H1 (cell line): ENCODE measurements at regions not wholly inside any gene's neighbourhood (a gene's known extent, or its start where the extent isn't known, plus 50 kb on each side); places are given as distances from the start of the nearest gene placed in this dataset.

ENCODE experiments used
- CTCF ChIA-PET: fragments of 300-600 bp; sonication (Branson Sonifier 250); formaldehyde crosslinking; loops from one replicate; lab custom pipeline; 2021; ENCODE audit not compliant: partially characterized antibody; lab: Charles Lee
- POLR2A ChIA-PET: fragments of 300-600 bp; sonication (Branson Sonifier 250); formaldehyde crosslinking; loops from one replicate; lab custom pipeline; 2021; ENCODE audit warnings: inconsistent platforms; ENCODE audit not compliant: partially characterized antibody; lab: Charles Lee
- DNase-seq, 2 experiments: peaks; one replicate each; pipeline versions ENCODE4 v3.0.0 to v3.0.0-alpha.2; 2010 to 2022; ENCODE audit warnings: low spot score in 2 of 2, low read depth in 1 of 2, mixed read lengths in 1 of 2
- FAIRE-seq: peaks from 2 replicates; lab custom pipeline; 2011; peaks lifted over from hg19 to GRCh38; lab: Jason Lieb, UNC
- H2AFZ ChIP-seq: 2 replicates; pipeline ENCODE4 v1.8.1; 2012; ENCODE audit warnings: low read length, inconsistent platforms
- H2AK5ac ChIP-seq: 2 replicates; pipeline ENCODE4 v1.6.1; 2013; ENCODE audit warnings: low read depth, low read length
- H2BK120ac ChIP-seq: replicated peaks from 2 replicates; pipeline ENCODE3; 2013; ENCODE audit warnings: low read depth, low read length, inconsistent platforms
- H2BK12ac ChIP-seq: 2 replicates; pipeline ENCODE4 v1.6.1; 2013; ENCODE audit warnings: low read depth, low read length
- H2BK15ac ChIP-seq: 2 replicates; pipeline ENCODE4 v1.6.1; 2013; ENCODE audit warnings: low read length
- H2BK20ac ChIP-seq: 2 replicates; pipeline ENCODE4 v1.6.1; 2013; ENCODE audit warnings: low read length
- H2BK5ac ChIP-seq: 2 replicates; pipeline ENCODE4 v1.6.1; 2013; ENCODE audit warnings: low read depth, low read length
- H3K14ac ChIP-seq: 2 replicates; pipeline ENCODE4 v1.6.1; 2013; ENCODE audit warnings: inconsistent platforms; ENCODE audit not compliant: insufficient read length
- H3K18ac ChIP-seq: 2 replicates; pipeline ENCODE4 v1.6.1; 2013; ENCODE audit warnings: low read length; ENCODE audit errors: extremely low read depth
- H3K23ac ChIP-seq: 2 replicates; pipeline ENCODE4 v1.6.1; 2013; ENCODE audit warnings: inconsistent platforms; ENCODE audit not compliant: insufficient read length
- H3K23me2 ChIP-seq: 2 replicates; pipeline ENCODE4 v1.6.1; 2013; ENCODE audit warnings: low read depth, low read length
- H3K27ac ChIP-seq: 2 replicates; pipeline ENCODE4 v1.6.1; 2011; ENCODE audit warnings: low read depth, low read length, inconsistent platforms
- H3K27me3 ChIP-seq, 4 experiments: replicated peaks in 1 of 4; 1 replicate in 1 of 4; 2 replicates in 3 of 4; pipeline versions ENCODE4 v1.6.1 to v1.8.1; 2011 to 2013; ENCODE audit warnings: low read length in 3 of 4, mild to moderate bottlenecking in 3 of 4, inconsistent platforms in 2 of 4, mixed read lengths in 2 of 4, moderate library complexity in 1 of 4; ENCODE audit not compliant: control insufficient read depth in 3 of 4, insufficient read depth in 3 of 4; ENCODE audit errors: extremely low read depth in 1 of 4
- H3K36me3 ChIP-seq, 4 experiments: 2 replicates each; pipeline versions ENCODE4 v1.6.1 to v1.8.1; 2011 to 2013; ENCODE audit warnings: mild to moderate bottlenecking in 4 of 4, low read length in 3 of 4, moderate library complexity in 2 of 4, control low read depth in 1 of 4, inconsistent platforms in 1 of 4; ENCODE audit not compliant: insufficient read depth in 4 of 4, control insufficient read depth in 2 of 4
- H3K4ac ChIP-seq: replicated peaks from 2 replicates; pipeline ENCODE3; 2013; ENCODE audit warnings: low read length, low read depth, mixed read lengths, inconsistent platforms; ENCODE audit not compliant: insufficient read length
- H3K4me1 ChIP-seq, 4 experiments: replicated peaks in 1 of 4; 1 replicate in 1 of 4; 2 replicates in 3 of 4; pipeline versions ENCODE4 v1.6.1 to v1.8.1; 2011 to 2013; ENCODE audit warnings: low read length in 3 of 4, inconsistent platforms in 2 of 4, mixed read lengths in 1 of 4; ENCODE audit not compliant: insufficient read depth in 4 of 4, control insufficient read depth in 3 of 4
- H3K4me2 ChIP-seq, 2 experiments: 2 replicates each; pipeline versions ENCODE4 v1.6.1 to v1.8.1; 2011 to 2013; ENCODE audit warnings: low read depth in 2 of 2, low read length in 2 of 2, control low read depth in 1 of 2, inconsistent platforms in 1 of 2, mild to moderate bottlenecking in 1 of 2; ENCODE audit not compliant: insufficient read depth in 1 of 2
- H3K4me3 ChIP-seq, 4 experiments: fragments of 200-600, 300-600 bp in 1 of 4; sonication (generic), shearing (Covaris generic), sonication (Bioruptor Twin) in 1 of 4; 2 replicates each; pipeline versions ENCODE4 v1.5.1 to v1.8.1; 2011 to 2016; ENCODE audit warnings: low read length in 4 of 4, low read depth in 3 of 4, control low read depth in 2 of 4, inconsistent platforms in 2 of 4, mild to moderate bottlenecking in 2 of 4, mixed read lengths in 1 of 4, moderate library complexity in 1 of 4; ENCODE audit not compliant: insufficient read depth in 2 of 4; ENCODE audit errors: extremely low read depth in 1 of 4
- H3K56ac ChIP-seq: replicated peaks from 2 replicates; pipeline ENCODE3; 2013; ENCODE audit warnings: low read depth, mild to moderate bottlenecking, mixed read lengths, low read length, inconsistent platforms; ENCODE audit not compliant: insufficient read length
- H3K79me1 ChIP-seq: 2 replicates; pipeline ENCODE4 v1.6.1; 2013; ENCODE audit warnings: low read depth, low read length, control low read depth
- H3K79me2 ChIP-seq, 2 experiments: 2 replicates each; pipeline versions ENCODE4 v1.6.1 to v1.8.1; 2012 to 2013; ENCODE audit warnings: low read length in 2 of 2, mild to moderate bottlenecking in 2 of 2, inconsistent platforms in 1 of 2; ENCODE audit not compliant: insufficient read depth in 2 of 2, control insufficient read depth in 1 of 2
- H3K9ac ChIP-seq, 4 experiments: replicated peaks in 1 of 4; 1 replicate in 1 of 4; 2 replicates in 3 of 4; pipeline versions ENCODE4 v1.6.1 to v1.8.1; 2011 to 2013; ENCODE audit warnings: low read depth in 3 of 4, low read length in 3 of 4, control low read depth in 2 of 4, mild to moderate bottlenecking in 2 of 4, moderate library complexity in 2 of 4, inconsistent platforms in 1 of 4; ENCODE audit errors: extremely low read depth in 1 of 4
- H3K9me3 ChIP-seq, 2 experiments: 2 replicates each; pipeline versions ENCODE4 v1.6.1 to v1.8.1; 2012 to 2013; ENCODE audit warnings: mild to moderate bottlenecking in 2 of 2, moderate library complexity in 2 of 2, control low read depth in 1 of 2, inconsistent platforms in 1 of 2, low read depth in 1 of 2, low read length in 1 of 2, mixed read lengths in 1 of 2; ENCODE audit not compliant: insufficient read depth in 2 of 2
- H4K20me1 ChIP-seq, 2 experiments: replicated peaks in 1 of 2; 2 replicates each; pipeline versions ENCODE3 to v1.8.1; 2011 to 2013; ENCODE audit warnings: inconsistent platforms in 2 of 2, low read length in 2 of 2, mild to moderate bottlenecking in 1 of 2; ENCODE audit not compliant: insufficient read depth in 2 of 2, control insufficient read depth in 1 of 2
- H4K5ac ChIP-seq: 2 replicates; pipeline ENCODE4 v1.6.1; 2013; ENCODE audit warnings: low read length, low read depth, mixed read lengths, inconsistent platforms; ENCODE audit not compliant: insufficient read length
- H4K8ac ChIP-seq: 2 replicates; pipeline ENCODE4 v1.8.0; 2013; ENCODE audit warnings: mild to moderate bottlenecking, moderate library complexity, low read length, inconsistent platforms; ENCODE audit not compliant: insufficient read depth; ENCODE audit errors: extremely low read depth
- H4K91ac ChIP-seq: replicated peaks from 2 replicates; pipeline ENCODE3; 2013; ENCODE audit warnings: low read length, mixed read lengths, inconsistent platforms; ENCODE audit not compliant: insufficient read length
- ATF2 ChIP-seq: IDR thresholded peaks from 2 replicates; pipeline ENCODE4 v1.6.1; 2012; ENCODE audit warnings: low read length, inconsistent platforms
- BCL11A ChIP-seq, 2 experiments: IDR thresholded peaks; one replicate each; pipeline ENCODE4 v1.6.1; 2011; ENCODE audit warnings: low read depth in 2 of 2, low read length in 2 of 2, mild to moderate bottlenecking in 2 of 2
- CTBP2 ChIP-seq: IDR thresholded peaks from 2 replicates; pipeline ENCODE4 v1.7.0; 2011; ENCODE audit warnings: borderline replicate concordance, mild to moderate bottlenecking, moderate library complexity, mixed read lengths, low read length; ENCODE audit not compliant: insufficient read depth, insufficient read length
- MAFK ChIP-seq: IDR thresholded peaks from 2 replicates; pipeline ENCODE4 v1.6.1; 2012; ENCODE audit warnings: low read depth, mild to moderate bottlenecking, improper control_type of control experiment, low read length
- NANOG ChIP-seq: IDR thresholded peaks from 2 replicates; pipeline ENCODE4 v1.6.1; 2011; ENCODE audit warnings: low read length, low read depth, mild to moderate bottlenecking, inconsistent platforms; ENCODE audit not compliant: insufficient read depth, poor library complexity, severe bottlenecking
- NRF1 ChIP-seq: IDR thresholded peaks from 2 replicates; pipeline ENCODE4 v1.6.1; 2011; ENCODE audit warnings: mild to moderate bottlenecking, low read depth, low read length, improper control_type of control experiment
- POU5F1 ChIP-seq: IDR thresholded peaks from 2 replicates; pipeline ENCODE4 v1.6.1; 2011; ENCODE audit warnings: low read depth, mild to moderate bottlenecking, low read length, moderate library complexity
- SAP30 ChIP-seq: fragments of 300-600 bp; sonication (generic); IDR thresholded peaks from 2 replicates; pipeline ENCODE4 v1.7.1; 2012; ENCODE audit warnings: low read length, moderate library complexity, mild to moderate bottlenecking, inconsistent platforms; ENCODE audit not compliant: insufficient read depth, insufficient replicate concordance
- SIX5 ChIP-seq: IDR thresholded peaks from 2 replicates; pipeline ENCODE4 v1.6.1; 2011; ENCODE audit warnings: mild to moderate bottlenecking, low read depth, low read length
- WGBS, 2 experiments: shearing (Covaris generic) in 1 of 2; methylation state at CpG; one replicate each; pipeline versions ENCODE4 v1.1.6 to v1.1.7; 2013 to 2015; ENCODE audit warnings: low lambda C conversion rate in 2 of 2, mixed read lengths in 2 of 2, inconsistent platforms in 1 of 2, low coverage in 1 of 2, missing lambda C conversion rate in 1 of 2; ENCODE audit not compliant: insufficient replicate concordance in 2 of 2, insufficient coverage in 1 of 2, insufficient read length in 1 of 2; ENCODE audit errors: extremely low coverage in 1 of 2, missing lambda C conversion rate in 1 of 2; 5-methylcytosine and 5-hydroxymethylcytosine counted together

GRCh38 chr10:120217736-120218135 is 239.3 kb upstream of the PLPP4 start:
- POLR2A ChIA-PET = no interaction called here
- no peak overlapping the region for H2BK12ac ChIP-seq
- TF ChIP-seq BCL11A (IDR thresholded peaks at IDR 0.05; ENCODE audit: low read depth in 2 of 2, low read length in 2 of 2) (no peak), NRF1 (no peak), POU5F1 (no peak), CTBP2 (no peak), SIX5 (no peak), SAP30 (no peak), ATF2 (no peak), MAFK (no peak), NANOG (no peak)

More at GRCh38 chr10:120217736-120218135, 239.3 kb upstream of the PLPP4 start:
- Histone ChIP-seq H3K79me1 (no peaks in the 10 kb centered on the region), H2AFZ (0 out of 2 replicates have a peak overlapping the region, but pooled peaks have one; percentile 52), H2BK120ac (no peak overlapping the region), H4K20me1 (no peaks in the 10 kb centered on the region), H3K4me2 (no peak overlapping the region), H3K27ac (no peak overlapping the region), H3K79me2 (no peaks in the 10 kb centered on the region), H3K36me3 (no peaks in the 10 kb centered on the region; a peak in 1 of 8 replicates), H3K4me3 (no peak overlapping the region), H2BK20ac (no peak overlapping the region), H3K9me3 (no peaks in the 10 kb centered on the region; a peak in 1 of 4 replicates), H3K4ac (no peak overlapping the region), H4K8ac (no peak overlapping the region), H3K27me3 (peaks cover 0 to 1% (median 0%) of the 10 kb centered on the region in 4 experiments; a peak in 1 of 7 replicates), H3K23ac (no peak overlapping the region), H4K5ac (no peak overlapping the region), H4K91ac (no peak overlapping the region), H3K4me1 (no peaks in the 10 kb centered on the region), H2BK15ac (no peak overlapping the region), H3K56ac (no peak overlapping the region), H3K18ac (no peak overlapping the region), H3K14ac (no peak overlapping the region), H2BK5ac (no peak overlapping the region), H3K9ac (no peak overlapping the region), H2AK5ac (no peak overlapping the region), H3K23me2 (no peaks in the 10 kb centered on the region)
- no peak for FAIRE-seq
- WGBS, 2 experiments = 87% methylated on average over 3 of the region's 3 CpGs; no CpG with 5 or more reads in 1 of the 2 experiments
- CTCF ChIA-PET = interaction anchor here (1.4 kb wide), 1 partner anchor 33 kb away, joined by 4 read pairs; no protein-coding TSS in a partner anchor
- DNase-seq = no peak
